GM21360 (cell line): ENCODE measurements at regions not wholly inside any gene's neighbourhood (a gene's known extent, or its start where the extent isn't known, plus 50 kb on each side); places are given as distances from the start of the nearest gene placed in this dataset.
"Not testable (repeated sequence)": the region's sequence is repeated elsewhere in the genome, so short reads cannot be mapped to it uniquely, and the experiment has no call there.

Experiments
- ATAC-seq: cut with Tn5 transposase; IDR thresholded peaks from one replicate; pipeline ENCODE4 v1.9.1; 2021; ENCODE audit warnings: mild to moderate bottlenecking, moderate library complexity; ENCODE audit not compliant: unreplicated experiment

DNA sequence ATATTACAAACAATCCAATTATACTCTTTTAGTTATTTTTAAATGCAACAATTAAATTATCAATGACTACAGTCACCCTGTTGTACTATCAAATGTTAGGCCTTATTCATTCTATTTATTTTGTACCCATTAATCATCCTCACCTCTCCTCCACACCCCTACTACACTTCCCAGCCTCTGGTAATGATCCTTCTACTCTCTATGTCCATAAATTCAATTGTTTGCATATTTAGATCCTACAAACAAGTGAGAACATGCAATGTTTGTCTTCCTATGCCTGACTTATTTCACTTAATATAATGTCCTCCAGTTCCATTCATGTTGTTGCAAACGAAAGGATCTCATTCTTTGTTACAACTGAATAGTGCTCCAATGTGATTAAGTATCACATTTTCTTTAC is 1414.6 kb downstream of the SLITRK1 start:
- ATAC-seq, result no peak

DNA sequence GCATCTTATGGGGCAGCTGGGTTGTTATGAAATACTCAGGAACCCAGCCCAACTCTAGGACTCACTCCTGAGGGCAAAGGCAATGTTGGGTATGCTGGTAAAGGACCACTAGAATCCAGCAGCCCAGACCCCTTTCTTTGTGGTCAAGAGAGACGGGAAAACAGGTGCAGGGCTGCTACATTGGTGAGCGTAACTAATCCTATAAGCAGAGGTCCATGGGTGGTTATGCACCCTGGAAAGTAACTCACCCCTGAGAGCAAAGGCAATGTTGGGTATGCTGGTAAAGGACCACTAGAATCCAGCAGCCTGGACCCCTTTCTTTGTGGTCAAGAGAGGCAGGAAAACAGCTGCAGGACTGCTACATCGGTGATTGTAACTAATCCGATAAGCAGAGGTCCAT is 1422.7 kb downstream of the SLITRK1 start:
- ATAC-seq, result not testable (repeated sequence)

DNA sequence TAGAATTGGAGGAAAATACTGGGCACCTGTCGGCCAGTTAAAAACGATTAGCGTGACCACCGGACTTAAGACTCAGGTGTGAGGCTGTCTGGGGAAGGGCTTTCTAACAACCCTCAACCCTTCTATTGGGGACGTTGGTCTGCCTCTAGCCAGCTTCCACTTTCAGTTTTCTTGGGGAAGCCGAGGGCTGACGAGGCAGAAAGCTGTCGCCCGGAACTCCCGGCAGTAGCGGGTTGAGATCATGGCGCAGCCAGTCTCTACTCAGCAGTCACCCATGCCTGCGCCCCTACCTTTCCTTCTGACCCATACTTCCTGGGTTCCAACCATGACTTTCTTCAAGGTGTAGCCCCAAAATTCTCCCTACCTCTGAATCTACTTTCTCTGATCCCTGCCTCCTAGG is 1424.1 kb downstream of the SLITRK1 start:
- no peak for ATAC-seq

DNA sequence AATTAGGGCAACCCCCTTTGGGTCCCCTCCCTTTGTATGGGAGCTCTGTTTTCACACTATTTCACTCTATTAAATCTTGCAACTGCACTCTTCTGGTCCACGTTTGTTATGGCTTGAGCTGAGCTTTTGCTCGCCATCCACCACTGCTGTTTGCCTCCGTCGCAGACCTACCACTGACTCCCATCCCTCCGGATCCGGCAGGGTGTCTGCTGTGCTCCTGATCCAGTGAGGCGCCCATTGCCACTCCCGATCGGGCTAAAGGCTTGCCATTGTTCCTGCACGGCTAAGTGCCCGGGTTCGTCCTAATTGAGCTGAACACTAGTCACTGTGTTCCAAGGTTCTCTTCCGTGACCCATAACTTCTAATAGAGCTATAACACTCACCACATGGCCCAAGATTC is 1424.7 kb downstream of the SLITRK1 start:
- ATAC-seq, result not testable (repeated sequence)

DNA sequence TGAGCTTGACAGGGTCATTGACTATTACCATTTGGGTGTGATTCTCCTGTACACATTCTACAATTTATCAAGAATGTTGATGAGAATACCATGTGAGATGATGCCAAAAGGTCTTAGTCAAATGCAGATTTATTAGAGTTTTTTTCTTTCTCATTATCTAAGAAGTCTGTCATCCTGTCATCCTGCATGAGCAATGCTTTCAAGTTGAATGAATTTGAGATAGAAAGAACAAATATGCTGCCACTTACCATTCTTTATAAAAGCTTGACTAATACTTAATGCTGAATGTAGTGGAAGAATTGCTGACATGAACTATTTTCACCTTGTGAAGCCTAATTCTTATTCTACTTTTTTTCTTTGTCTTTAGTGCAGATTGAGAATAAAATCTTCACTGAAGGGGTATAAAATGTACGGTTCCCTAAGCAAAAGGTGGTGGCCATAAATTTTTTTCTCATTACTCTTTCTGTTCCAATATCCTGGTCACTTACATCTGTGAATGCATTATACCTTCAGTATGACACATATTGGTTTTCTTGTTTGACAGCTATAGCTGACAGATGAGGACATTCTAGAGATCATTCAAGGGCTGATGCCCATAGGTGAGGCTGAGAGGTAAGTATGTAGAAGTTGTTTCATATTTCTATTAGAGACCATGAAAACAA is 1434.7 kb downstream of the SLITRK1 start:
- no peak for ATAC-seq

DNA sequence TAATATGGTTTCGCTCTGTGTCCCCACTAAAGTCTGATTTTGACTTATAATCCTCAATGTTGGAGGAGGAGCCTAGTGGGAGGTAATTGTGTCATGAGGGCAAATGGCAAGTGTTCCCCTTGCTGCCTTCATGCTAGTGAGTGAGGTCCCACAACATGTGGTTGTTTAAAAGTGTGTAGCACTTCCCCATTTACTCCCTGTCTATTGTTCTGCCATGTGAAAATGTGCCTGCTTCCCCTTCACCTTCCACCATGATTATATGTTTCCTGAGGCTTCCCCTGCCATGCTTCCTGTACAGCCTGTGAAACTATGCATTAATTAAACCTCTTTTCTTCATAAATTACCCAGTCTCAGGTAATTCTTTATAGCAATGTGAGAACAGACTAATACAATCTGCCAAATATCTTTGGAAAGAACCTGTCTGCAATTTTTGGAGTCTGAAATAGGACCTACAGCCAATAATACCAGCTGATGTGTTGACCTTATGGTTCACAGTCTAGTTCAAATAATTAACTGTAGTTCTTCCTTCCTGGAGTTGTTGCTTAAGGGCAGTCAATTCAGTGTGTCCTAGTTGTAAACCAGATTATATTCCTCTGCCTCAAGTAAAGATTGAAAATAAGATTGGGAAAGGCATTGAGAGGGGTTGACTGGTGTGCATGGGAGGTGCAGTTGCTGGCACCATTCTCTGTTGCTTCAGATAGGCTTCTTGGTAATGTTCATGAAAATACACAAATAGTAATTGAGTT is 1442.9 kb downstream of the SLITRK1 start:
- no peak for ATAC-seq

DNA sequence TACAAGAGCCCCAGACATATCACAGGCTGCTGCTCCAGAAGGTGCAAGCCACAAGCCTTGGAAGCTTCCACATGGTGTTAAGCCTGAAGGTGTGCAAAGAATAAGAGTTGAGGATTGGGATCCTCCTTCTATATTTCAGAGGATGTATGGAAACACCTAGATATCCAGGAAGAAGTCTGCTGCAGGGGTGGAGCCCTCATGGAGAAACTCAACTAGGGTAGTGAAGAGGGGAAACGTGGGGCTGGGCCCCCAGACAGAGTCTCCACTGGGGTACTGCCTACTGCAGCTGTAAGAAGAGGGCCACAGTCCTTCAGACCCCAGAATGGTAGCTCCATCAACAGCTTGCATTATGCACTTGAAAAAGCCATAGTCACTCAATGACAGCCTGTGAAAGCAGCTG is 1444.0 kb downstream of the SLITRK1 start:
- no peak for ATAC-seq

DNA sequence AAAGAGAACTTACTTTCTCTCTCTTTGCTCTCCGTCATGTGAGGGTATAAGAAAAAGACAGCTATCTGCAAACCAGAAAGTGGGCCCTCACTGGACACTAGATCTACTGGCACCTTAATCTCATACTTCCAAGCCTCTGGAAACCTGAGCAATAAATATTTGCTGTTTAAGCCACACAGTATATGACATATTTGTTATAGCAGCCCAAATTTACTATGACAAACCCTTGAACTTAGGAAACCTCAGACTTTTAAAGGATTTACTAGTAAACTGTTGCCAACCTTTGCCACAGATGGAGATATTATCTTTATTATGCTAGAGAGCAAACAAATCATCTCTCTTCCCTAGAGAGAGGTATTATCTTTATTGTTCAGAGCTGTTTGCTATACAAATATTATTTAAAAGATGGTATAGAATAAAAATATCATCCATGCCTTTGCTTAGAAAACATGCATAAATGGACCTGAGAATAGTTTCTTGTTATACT is 1446.1 kb downstream of the SLITRK1 start:
- no peak for ATAC-seq

DNA sequence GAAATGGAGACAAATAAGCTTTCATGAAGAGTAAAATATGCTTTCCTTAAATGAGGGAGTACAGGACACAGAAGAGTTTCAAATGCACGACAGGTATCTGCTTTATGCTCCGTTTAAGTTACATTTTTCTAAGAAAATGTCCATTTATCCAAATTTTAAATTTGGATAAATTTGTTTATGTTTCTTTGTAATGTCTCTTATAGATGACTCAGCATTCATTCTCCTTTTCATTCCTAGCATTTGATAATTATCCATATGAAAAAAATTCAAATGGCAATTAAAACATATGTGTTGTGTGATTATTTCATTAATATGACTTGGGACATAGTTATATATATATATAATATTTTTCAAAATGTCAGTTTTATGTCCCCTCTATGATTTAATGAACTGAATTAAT is 1449.3 kb downstream of the SLITRK1 start:
- no peak for ATAC-seq

DNA sequence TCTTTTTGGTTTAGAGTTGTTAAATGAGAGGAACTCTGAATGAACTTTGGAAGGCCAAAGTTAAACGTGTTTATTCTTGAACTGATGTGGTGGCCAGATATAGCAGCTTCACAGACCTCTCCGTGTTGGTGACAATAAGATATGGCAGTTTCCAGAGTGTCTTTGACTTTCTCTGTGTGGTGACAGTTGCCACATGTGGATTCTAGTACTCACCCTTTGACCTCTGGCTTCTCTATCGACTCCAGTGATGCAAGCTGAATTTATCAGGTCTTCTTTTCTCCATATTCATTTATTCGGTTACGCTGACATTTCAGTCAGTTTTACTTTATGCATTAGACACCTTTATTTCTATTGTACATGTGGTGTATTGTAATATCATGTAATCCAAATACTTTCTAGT is 1469.5 kb downstream of the SLITRK1 start:
- ATAC-seq, result no peak

DNA sequence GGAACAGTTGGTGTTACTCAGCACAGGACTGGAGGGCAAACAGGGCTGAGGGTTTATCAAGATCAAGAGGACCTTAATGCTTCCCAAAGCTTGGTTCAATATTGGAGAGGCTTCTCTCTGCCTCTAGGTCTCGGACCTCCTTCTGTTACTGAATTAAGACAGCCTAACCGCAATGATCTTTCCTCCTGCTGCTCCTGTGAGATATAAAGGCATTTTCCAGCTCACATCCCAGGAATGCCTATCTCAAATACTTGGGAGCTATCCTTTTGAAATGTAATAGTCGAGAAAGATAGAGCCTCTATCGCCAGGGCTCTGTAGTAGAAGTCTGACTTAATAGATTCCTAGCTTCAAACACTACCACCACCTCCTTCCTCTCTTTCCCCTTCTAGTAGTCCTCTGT is 1475.0 kb downstream of the SLITRK1 start:
- no peak for ATAC-seq

DNA sequence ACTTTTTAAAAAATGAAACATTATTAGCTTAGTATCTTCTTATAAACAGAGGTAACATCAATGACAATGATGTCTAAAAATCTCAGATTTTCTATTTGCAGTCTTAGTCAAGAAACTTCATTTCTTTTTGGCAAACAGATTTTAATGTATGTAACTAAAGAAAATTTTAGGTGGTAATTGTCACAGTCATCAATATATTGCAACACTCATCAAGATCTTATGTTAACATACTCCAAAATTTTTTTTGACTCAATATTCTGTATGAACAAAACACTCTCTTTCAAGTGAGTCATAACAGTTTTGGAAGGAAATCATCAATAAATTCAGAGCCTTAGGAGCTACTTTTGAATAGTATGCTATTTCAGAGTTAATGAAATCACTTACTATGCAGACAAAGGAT is 1507.6 kb downstream of the SLITRK1 start:
- no peak for ATAC-seq

DNA sequence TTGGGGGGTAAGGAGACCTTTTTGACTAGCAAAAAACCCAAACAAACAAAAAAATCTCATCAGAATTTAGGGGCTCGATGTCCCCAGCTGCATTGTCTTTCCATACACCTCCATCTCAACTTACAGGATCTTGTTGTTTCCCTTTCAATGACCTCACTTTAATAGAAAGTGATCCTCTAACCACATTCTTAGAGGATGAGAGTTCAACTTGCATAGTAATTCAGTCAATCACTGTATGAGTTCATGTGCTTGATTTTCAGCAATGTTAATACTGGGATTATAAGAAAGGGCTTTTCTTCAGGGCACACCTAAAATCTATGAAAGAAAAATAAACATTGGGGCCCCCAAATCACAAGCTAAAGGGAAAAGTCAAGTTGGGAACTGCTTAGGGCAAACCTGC is 1512.0 kb downstream of the SLITRK1 start:
- no peak for ATAC-seq

DNA sequence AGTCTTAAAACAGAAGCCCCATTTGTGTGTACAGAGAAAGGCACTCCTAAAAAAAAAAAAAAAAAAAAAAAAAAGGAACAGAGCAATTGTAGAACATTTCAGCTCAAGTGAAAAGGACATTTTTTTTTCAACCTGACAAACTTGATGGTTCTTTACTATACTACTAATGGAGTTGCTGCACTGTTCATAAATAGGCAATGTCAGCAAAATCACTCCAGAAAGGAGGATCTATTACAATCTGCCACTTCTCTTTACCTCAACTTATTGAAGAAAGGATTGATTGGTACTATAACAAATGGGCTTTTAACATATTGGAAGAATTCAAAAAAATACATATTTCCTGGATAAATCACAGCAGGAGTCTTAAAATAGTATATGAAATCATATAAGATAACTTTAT is 1517.7 kb downstream of the SLITRK1 start:
- ATAC-seq, result no peak

DNA sequence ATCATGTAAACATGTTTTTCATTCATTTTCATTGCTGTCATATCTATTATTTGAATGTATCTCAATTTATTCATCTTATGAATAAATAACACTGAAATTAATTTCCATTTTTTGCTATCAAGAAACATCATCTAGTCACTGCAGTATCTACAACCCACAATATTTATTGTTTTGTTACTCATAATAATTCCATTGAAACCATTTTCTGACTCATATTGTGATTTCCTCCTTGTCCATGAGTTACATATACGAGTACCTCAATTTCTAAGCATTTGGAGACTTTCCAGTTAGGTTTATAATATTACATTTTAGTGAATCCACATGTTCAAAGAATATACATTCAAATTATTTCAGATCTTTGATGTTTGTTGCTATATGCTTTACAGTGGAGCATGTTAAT is 1524.0 kb downstream of the SLITRK1 start:
- ATAC-seq, result no peak

DNA sequence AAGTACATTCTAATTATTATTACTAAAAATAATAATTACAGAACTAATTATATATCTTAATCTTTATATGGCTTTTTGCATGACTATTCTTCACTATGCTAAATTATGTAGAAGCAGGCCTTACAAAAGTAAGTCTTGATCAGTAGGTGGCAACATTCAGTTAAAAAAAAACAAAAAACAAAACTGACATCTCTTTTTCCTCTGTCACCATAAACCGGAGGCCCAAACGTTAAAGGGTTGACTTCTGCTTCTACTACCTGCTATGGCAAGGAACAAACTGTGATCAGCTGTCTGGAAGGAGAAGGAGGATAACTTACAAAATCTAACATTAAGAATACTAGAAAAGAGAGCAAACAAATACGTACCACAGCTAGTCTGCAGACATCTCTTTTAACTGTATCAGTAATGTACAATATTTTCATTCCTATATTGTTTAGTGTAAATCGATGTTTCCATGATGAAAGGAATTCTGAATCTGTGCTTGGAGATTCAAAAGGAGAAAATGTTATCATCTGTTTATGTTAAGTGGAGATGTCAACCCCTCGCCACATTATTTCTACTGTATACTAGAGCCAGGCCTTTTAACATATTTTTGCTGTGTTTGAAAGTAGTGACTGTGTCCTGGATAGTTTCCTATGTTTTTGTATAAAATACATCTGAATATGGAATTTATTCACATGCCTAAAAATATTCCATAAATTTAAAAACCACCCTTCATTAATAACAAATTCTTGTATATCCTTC is 1525.4 kb downstream of the SLITRK1 start:
- ATAC-seq, result no peak

DNA sequence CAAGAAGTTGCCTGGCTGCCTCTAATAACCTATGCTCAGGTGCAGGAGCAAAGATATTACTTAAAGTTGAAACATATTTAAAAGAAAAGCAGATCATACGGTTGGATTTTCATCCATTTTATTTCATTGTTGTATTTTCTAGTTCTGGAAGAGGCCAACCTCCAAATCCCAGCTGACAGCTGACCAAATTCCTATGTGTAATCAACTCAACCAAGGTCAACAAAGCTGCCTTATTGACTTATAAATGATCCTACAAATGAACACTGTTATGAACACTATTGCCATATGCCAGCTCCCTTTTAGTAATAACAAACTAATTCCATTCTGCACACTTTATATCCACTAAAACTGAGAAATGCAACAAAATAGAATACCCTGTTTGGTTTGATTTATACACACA is 1537.4 kb downstream of the SLITRK1 start:
- ATAC-seq, result no peak

DNA sequence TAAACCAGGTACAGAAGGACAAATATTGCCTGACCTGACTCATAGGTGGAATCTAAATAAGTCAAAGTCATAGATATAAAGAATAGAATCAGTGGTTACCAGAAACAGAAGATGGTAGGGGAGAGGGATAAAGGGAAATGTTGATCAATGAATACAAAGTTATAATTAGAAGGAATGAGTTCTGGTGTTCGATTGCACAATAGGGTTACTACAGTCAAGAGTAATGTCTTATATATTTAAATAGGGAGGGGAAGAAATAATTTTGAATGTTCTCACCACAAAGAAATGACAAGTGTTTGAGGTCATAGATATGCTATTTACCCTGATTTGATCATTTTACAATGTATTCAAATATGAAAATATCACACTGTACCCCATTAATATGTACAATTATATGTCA is 1541.2 kb downstream of the SLITRK1 start:
- no peak for ATAC-seq

DNA sequence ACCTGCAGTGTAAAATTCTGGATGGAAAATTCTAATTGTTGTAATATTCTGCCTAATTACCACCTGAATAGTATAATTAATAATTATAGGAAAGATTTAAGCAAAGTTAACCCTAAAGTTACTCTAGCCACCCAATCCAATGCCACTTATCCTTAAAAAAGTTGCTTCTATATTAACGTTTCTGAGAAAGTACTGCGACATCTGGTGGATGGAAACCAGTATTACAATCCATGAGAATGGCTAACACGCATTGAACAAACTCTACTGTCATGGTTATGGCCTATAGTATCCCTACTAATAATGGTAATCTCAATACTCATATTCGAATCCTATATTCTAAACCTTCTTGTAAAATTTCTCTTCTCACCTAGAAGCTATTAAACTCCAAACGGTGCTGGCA is 1551.8 kb downstream of the SLITRK1 start:
- ATAC-seq, result peak; percentile 48

DNA sequence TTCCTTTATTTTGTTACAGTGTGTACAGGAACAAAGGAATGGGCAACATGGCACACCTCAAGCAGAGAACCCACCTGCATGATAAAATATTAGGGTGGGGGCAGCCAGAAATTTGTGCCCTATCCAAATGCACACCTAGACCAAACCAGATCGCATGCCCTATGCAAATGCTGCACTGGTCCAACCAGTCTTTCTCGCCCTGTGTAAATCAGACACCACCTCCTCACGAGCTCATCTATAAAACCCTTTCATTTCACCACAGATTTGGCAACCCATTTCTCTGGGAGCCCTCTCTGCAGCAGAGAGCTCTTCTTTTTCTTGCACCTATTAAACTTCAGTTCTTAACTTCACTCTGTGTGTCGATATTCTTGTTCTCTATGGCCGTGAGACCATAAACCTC is 1559.2 kb downstream of the SLITRK1 start:
- no peak for ATAC-seq

DNA sequence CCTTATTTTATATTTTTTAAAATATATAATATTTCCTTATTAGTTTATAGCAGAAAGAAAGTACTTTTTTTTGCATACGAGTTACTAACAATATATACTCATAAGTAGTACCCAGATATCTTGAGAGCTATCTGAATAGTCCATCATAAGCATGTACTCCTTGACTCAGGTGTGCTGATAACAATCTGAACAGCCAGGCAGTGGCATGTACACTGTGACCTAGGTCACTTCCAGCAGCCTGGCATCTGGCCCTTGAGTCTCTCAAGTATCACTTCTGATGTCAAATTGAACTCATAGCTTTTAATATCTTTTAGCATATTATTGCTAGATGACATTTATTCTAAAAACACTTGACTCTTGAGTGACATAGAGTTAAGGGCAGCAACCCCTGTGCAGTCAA is 1576.7 kb downstream of the SLITRK1 start:
- ATAC-seq, result no peak

DNA sequence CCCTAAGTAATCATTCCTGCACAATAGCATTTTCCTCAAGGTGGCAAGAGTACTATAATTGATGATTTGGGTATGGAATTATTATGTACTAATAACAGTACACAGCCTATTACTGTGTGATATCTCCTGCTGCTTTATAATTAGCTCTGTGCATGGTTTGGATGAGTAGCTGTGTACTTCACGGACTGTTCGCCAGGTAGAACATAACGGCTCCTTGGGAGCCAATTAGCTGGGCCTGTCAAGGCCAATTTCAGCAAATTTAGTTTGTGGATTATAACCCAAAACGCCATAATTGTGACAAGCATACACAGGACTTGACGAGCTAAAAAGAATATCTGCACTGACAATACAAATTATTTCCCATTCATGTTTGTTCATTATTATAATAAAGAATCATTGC is 1584.2 kb downstream of the SLITRK1 start:
- no peak for ATAC-seq
